NCI-H1417 (cell line): ENCODE measurements at regions not wholly inside any gene's neighbourhood (a gene's known extent, or its start where the extent isn't known, plus 50 kb on each side); places are given as distances from the start of the nearest gene placed in this dataset.

ENCODE experiments used
- DNase-seq, 3 experiments: peaks; one replicate each; lab custom pipeline; 2025; lab: John Stamatoyannopoulos, UW

DNA sequence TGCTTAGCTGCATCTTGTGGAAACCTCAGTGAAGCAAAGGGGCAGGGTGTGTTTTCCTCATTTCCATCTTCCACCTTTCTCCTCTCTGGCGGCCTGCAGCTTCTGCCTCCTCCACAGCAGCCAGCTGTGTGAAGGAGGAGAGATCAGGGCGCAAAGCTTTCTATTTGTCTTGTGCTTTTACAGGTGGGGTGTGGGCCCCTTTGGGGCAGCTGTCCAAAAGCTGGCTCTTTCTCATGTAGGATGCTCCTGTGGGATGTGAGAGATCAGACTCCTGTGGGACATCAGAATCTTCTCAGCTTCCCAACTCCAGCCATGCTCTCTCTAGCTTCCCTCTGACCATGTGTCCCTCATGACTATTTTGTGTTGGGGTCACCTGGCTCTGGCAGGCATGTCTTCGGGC lies 227.1 kb downstream of the MID1 start:
- DNase-seq = no peak

DNA sequence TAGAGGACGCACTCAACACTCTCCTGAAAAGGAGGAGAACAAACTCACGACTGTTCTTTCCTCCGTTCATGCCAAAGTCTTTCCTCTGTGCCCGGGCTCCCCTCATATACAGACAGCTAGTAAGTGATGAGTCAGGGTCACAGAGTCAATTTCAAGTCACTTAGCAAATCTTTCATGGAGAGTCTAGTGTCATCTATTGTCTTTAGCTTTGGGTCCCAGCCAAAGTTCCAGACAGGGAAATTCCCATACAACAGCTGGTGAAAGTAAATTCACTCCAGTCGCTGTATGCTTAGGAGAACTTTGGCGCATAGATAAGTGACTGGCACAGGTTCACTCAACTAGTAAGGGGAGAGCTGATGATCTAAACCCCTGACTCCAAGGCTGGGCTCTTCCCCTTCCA lies 226.5 kb downstream of the MID1 start:
- no peak for DNase-seq

DNA sequence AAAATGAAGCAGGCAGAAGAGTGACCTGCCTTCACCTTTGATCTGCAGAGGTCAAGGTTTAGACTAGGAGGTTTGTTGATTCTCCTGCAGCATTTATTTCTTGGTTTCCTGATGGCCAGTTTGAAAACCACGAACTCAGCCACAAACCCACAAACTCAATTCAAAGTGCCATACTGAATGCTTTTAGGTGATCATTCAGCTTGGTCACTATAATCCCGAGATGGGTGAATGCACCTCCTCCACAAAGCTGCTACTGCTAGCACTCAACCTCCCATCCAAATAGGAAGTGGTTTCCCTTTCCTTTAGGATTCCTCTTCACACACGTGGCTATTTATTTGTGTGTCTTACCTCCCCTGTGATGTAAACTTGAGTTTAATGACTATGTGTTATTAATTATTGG lies 225.2 kb downstream of the MID1 start:
- DNase-seq = no peak
